Ascending aorta (tissue), 2 donors: ENCODE measurements at regions not wholly inside any gene's neighbourhood (a gene's known extent, or its start where the extent isn't known, plus 50 kb on each side); places are given as distances from the start of the nearest gene placed in this dataset.

Source experiments
- DNase-seq, 2 donors: peaks; one replicate each; pipeline ENCODE4 v3.0.0-alpha.2; 2019; ENCODE audit warnings: low spot score in 2 of 2
- H3K27ac ChIP-seq, 2 donors: fragments of 200-600 bp; sonication (generic); one replicate each; pipeline ENCODE4 v1.5.1; 2016 to 2017; ENCODE audit warnings: mild to moderate bottlenecking in 1 of 2
- H3K27me3 ChIP-seq: fragments of 200-600 bp; sonication (generic); one replicate; pipeline ENCODE4 v1.5.1; 2017
- H3K36me3 ChIP-seq, 2 donors: fragments of 200-600 bp; sonication (generic); one replicate each; pipeline ENCODE4 v1.5.1; 2016
- H3K4me1 ChIP-seq, 2 donors: fragments of 200-600 bp; sonication (generic); one replicate each; pipeline ENCODE4 v1.5.1; 2016 to 2017; ENCODE audit warnings: mild to moderate bottlenecking in 1 of 2
- H3K4me3 ChIP-seq, 2 donors: fragments of 200-600 bp; sonication (generic); one replicate each; pipeline ENCODE4 v1.5.1; 2016 to 2017; ENCODE audit warnings: mild to moderate bottlenecking in 1 of 2
- H3K9me3 ChIP-seq, 2 donors: fragments of 200-600 bp; sonication (generic); one replicate each; pipeline ENCODE4 v1.5.1; 2016
- CTCF ChIP-seq, 3 experiments: fragments of 200-600 bp in 2 of 3; fragments of 450-650 bp in 1 of 3; sonication (generic) in 2 of 3; IDR thresholded peaks; one replicate each; pipeline ENCODE4 v1.5.1; 2016 to 2019; ENCODE audit warnings: antibody characterized with exemption in 3 of 3, mild to moderate bottlenecking in 1 of 3, moderate library complexity in 1 of 3
- intact Hi-C: fragments of 100-400 bp; cut with DNase I; formaldehyde crosslinking; loops from one replicate; pipeline ENCODE4 v1.15.1; 2023

GRCh38 chr9:126063326-126063725, 263.3 kb upstream of the MVB12B start:
- H3K36me3 ChIP-seq = no peaks in the 10 kb centered on the region
- H3K4me1 ChIP-seq = no peaks in the 10 kb centered on the region
- TF ChIP-seq CTCF (IDR thresholded peaks at IDR 0.05) = no peak
- intact Hi-C loops = no loop called here
- H3K4me3 ChIP-seq = no peak overlapping the region
- H3K9me3 ChIP-seq = no peaks in the 10 kb centered on the region
- no peaks in the 10 kb centered on the region for H3K27me3 ChIP-seq
- H3K27ac ChIP-seq = no peak overlapping the region
- no peak for DNase-seq

- intact Hi-C loops = no loop called here
- Histone ChIP-seq H3K27ac (no peak overlapping the region), H3K27me3 (no peaks in the 10 kb centered on the region), H3K4me1 (no peaks in the 10 kb centered on the region), H3K9me3 (no peaks in the 10 kb centered on the region), H3K36me3 (no peaks in the 10 kb centered on the region), H3K4me3 (no peak overlapping the region)
- TF ChIP-seq CTCF (IDR thresholded peaks at IDR 0.05) = no peak
- no peak for DNase-seq
Measured at GRCh38 chr9:126066131-126066530, 260.5 kb upstream of the MVB12B start.

GRCh38 chr9:126067031-126067734, 259.4 kb upstream of the MVB12B start:
- no peaks in the 10 kb centered on the region for H3K4me1 ChIP-seq
- no peak overlapping the region for H3K27ac ChIP-seq
- no peak for DNase-seq
- TF ChIP-seq CTCF (IDR thresholded peaks at IDR 0.05) = no peak
- intact Hi-C loops = no loop called here
- no peaks in the 10 kb centered on the region for H3K36me3 ChIP-seq
- H3K4me3 ChIP-seq = no peak overlapping the region
- H3K9me3 ChIP-seq = no peaks in the 10 kb centered on the region
- no peaks in the 10 kb centered on the region for H3K27me3 ChIP-seq

GRCh38 chr9:126068534-126069230, 257.9 kb upstream of the MVB12B start:
- intact Hi-C loops = no loop called here
- H3K4me3 ChIP-seq = no peak overlapping the region

GRCh38 chr9:126069400-126069955, 257.2 kb upstream of the MVB12B start:
- no peak for TF ChIP-seq CTCF (IDR thresholded peaks at IDR 0.05)
- intact Hi-C loops = no loop called here
- Histone ChIP-seq H3K9me3 (no peaks in the 10 kb centered on the region), H3K27me3 (no peaks in the 10 kb centered on the region), H3K4me1 (no peaks in the 10 kb centered on the region), H3K27ac (no peak overlapping the region), H3K36me3 (no peaks in the 10 kb centered on the region), H3K4me3 (no peak overlapping the region)
- DNase-seq = no peak

More at GRCh38 chr9:126068534-126069230, 257.9 kb upstream of the MVB12B start:
- H3K4me1 ChIP-seq = no peaks in the 10 kb centered on the region
- H3K36me3 ChIP-seq = no peaks in the 10 kb centered on the region
- no peaks in the 10 kb centered on the region for H3K9me3 ChIP-seq
- TF ChIP-seq CTCF (IDR thresholded peaks at IDR 0.05) = no peak
- H3K27me3 ChIP-seq = no peaks in the 10 kb centered on the region
- no peak for DNase-seq
- H3K27ac ChIP-seq = no peak overlapping the region
